HCT116 (cell line): ENCODE measurements at regions not wholly inside any gene's neighbourhood (a gene's known extent, or its start where the extent isn't known, plus 50 kb on each side); places are given as distances from the start of the nearest gene placed in this dataset.

ENCODE experiments used
- CBX3 ChIP-seq: IDR thresholded peaks from 2 replicates; pipeline ENCODE4 v1.6.1; 2012; ENCODE audit warnings: low read depth
- EGR1 ChIP-seq: IDR thresholded peaks from 2 replicates; pipeline ENCODE4 v1.6.1; 2012; ENCODE audit warnings: low read depth
- EZH2 ChIP-seq: fragments of 200-600 bp; sonication (generic); IDR thresholded peaks from 2 replicates; pipeline ENCODE4 v1.6.1; 2017; ENCODE audit warnings: antibody characterized with exemption, mixed run types
- EZH2phosphoT487 ChIP-seq: fragments of 200-600 bp; IDR thresholded peaks from 2 replicates; pipeline ENCODE4 v1.6.1; 2018; ENCODE audit warnings: antibody characterized with exemption, borderline replicate concordance
- POLR2A ChIP-seq: IDR thresholded peaks from 2 replicates; pipeline ENCODE4 v1.7.0; 2011; ENCODE audit warnings: borderline replicate concordance; ENCODE audit not compliant: insufficient read depth, insufficient read length; ENCODE audit errors: extremely low read depth
- POLR2AphosphoS5 ChIP-seq: IDR thresholded peaks from 2 replicates; pipeline ENCODE4 v1.6.1; 2011; ENCODE audit warnings: mild to moderate bottlenecking, low read depth, low read length, moderate library complexity
- SP1 ChIP-seq: IDR thresholded peaks from 2 replicates; pipeline ENCODE4 v1.6.1; 2012; ENCODE audit warnings: low read depth
- TCF7L2 ChIP-seq: IDR thresholded peaks from 2 replicates; pipeline ENCODE4 v1.7.0; 2011; ENCODE audit warnings: borderline replicate concordance, inconsistent platforms; ENCODE audit not compliant: insufficient read depth, insufficient read length; ENCODE audit errors: extremely low read depth
- YY1 ChIP-seq: IDR thresholded peaks from 2 replicates; pipeline ENCODE4 v1.6.1; 2011; ENCODE audit warnings: low read length, low read depth, moderate library complexity, mild to moderate bottlenecking; ENCODE audit not compliant: insufficient replicate concordance; ENCODE audit errors: extremely low read depth
- ZNF274 ChIP-seq: fragments of 200-500 bp; sonication (Bioruptor generic); IDR thresholded peaks from 2 replicates; pipeline ENCODE4 v1.6.1; 2014; ENCODE audit warnings: mild to moderate bottlenecking, low read depth, low read length, inconsistent platforms
- TF ChIP-seq, protein P1 (sequence below), 3 experiments: fragments of 200-600 bp in 1 of 3; sonication (generic) in 1 of 3; IDR thresholded peaks in 2 of 3; conservative IDR thresholded peaks in 1 of 3; 2 replicates each; pipeline ENCODE4 v1.5.1; 2012 to 2017; ENCODE audit warnings: low read depth in 2 of 3, low read length in 2 of 3, antibody characterized with exemption in 1 of 3, borderline replicate concordance in 1 of 3, control low read depth in 1 of 3, mild to moderate bottlenecking in 1 of 3, mixed read lengths in 1 of 3, mixed run types in 1 of 3, moderate library complexity in 1 of 3; ENCODE audit not compliant: insufficient read depth in 1 of 3
- TF ChIP-seq, protein P2 (sequence below): IDR thresholded peaks from 2 replicates; pipeline ENCODE4 v1.6.1; 2012; ENCODE audit warnings: low read depth
- TF ChIP-seq, protein P3 (sequence below): IDR thresholded peaks from 2 replicates; pipeline ENCODE4 v1.6.1; 2012
- TF ChIP-seq, protein P4 (sequence below): IDR thresholded peaks from 2 replicates; pipeline ENCODE4 v1.6.1; 2012

DNA sequence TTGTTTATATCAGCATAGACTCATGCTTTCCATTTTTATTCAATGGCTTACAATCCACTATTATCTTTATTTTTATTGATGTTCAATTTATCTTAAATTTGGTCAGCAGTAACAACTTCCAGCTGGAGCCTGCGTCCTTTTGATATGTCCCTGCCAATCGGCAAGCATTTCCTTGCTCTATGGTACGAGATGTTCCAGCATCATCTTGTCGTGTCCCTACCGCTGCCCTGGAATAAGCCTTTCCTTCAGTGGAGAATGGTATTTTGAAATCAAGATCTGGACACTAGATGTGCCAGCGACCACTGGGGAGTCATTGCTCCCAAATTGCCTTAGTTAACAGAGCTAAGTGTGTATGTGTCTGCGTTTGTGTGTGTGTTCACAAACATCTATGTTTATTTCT lies 151.6 kb upstream of the RGMB start:
- TF ChIP-seq, protein P1, sequence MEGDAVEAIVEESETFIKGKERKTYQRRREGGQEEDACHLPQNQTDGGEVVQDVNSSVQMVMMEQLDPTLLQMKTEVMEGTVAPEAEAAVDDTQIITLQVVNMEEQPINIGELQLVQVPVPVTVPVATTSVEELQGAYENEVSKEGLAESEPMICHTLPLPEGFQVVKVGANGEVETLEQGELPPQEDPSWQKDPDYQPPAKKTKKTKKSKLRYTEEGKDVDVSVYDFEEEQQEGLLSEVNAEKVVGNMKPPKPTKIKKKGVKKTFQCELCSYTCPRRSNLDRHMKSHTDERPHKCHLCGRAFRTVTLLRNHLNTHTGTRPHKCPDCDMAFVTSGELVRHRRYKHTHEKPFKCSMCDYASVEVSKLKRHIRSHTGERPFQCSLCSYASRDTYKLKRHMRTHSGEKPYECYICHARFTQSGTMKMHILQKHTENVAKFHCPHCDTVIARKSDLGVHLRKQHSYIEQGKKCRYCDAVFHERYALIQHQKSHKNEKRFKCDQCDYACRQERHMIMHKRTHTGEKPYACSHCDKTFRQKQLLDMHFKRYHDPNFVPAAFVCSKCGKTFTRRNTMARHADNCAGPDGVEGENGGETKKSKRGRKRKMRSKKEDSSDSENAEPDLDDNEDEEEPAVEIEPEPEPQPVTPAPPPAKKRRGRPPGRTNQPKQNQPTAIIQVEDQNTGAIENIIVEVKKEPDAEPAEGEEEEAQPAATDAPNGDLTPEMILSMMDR (IDR thresholded peaks at IDR 0.05 in 2 of 3, conservative IDR thresholded peaks at IDR 0.05 in 1 of 3; ENCODE audit: borderline replicate concordance in 1 of 3, insufficient read depth in 1 of 3, low read depth in 2 of 3, low read length in 2 of 3), result no peak
- TF ChIP-seq EZH2phosphoT487 (no peak), POLR2AphosphoS5 (no peak), EZH2 (no peak), POLR2A (no peak), EGR1 (no peak), ZNF274 (no peak), SP1 (no peak), TCF7L2 (no peak), YY1 (no peak), CBX3 (no peak)
- TF ChIP-seq, protein P2, sequence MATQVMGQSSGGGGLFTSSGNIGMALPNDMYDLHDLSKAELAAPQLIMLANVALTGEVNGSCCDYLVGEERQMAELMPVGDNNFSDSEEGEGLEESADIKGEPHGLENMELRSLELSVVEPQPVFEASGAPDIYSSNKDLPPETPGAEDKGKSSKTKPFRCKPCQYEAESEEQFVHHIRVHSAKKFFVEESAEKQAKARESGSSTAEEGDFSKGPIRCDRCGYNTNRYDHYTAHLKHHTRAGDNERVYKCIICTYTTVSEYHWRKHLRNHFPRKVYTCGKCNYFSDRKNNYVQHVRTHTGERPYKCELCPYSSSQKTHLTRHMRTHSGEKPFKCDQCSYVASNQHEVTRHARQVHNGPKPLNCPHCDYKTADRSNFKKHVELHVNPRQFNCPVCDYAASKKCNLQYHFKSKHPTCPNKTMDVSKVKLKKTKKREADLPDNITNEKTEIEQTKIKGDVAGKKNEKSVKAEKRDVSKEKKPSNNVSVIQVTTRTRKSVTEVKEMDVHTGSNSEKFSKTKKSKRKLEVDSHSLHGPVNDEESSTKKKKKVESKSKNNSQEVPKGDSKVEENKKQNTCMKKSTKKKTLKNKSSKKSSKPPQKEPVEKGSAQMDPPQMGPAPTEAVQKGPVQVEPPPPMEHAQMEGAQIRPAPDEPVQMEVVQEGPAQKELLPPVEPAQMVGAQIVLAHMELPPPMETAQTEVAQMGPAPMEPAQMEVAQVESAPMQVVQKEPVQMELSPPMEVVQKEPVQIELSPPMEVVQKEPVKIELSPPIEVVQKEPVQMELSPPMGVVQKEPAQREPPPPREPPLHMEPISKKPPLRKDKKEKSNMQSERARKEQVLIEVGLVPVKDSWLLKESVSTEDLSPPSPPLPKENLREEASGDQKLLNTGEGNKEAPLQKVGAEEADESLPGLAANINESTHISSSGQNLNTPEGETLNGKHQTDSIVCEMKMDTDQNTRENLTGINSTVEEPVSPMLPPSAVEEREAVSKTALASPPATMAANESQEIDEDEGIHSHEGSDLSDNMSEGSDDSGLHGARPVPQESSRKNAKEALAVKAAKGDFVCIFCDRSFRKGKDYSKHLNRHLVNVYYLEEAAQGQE, result no peak
- TF ChIP-seq, protein P3, sequence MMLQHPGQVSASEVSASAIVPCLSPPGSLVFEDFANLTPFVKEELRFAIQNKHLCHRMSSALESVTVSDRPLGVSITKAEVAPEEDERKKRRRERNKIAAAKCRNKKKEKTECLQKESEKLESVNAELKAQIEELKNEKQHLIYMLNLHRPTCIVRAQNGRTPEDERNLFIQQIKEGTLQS, result no peak
- TF ChIP-seq, protein P4, sequence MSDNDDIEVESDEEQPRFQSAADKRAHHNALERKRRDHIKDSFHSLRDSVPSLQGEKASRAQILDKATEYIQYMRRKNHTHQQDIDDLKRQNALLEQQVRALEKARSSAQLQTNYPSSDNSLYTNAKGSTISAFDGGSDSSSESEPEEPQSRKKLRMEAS, result no peak
